ENCODE measurements at regions not wholly inside any gene's neighbourhood (a gene's known extent, or its start where the extent isn't known, plus 50 kb on each side); places are given as distances from the start of the nearest gene placed in this dataset.
"Not testable (repeated sequence)": the region's sequence is repeated elsewhere in the genome, so short reads cannot be mapped to it uniquely, and the experiment has no call there.

GRCh38 chr10:59043358-59043757 is 133.1 kb upstream of the PHYHIPL start:
- DNase-seq (ENCODE audit: low spot score) = not testable (repeated sequence)

DNA sequence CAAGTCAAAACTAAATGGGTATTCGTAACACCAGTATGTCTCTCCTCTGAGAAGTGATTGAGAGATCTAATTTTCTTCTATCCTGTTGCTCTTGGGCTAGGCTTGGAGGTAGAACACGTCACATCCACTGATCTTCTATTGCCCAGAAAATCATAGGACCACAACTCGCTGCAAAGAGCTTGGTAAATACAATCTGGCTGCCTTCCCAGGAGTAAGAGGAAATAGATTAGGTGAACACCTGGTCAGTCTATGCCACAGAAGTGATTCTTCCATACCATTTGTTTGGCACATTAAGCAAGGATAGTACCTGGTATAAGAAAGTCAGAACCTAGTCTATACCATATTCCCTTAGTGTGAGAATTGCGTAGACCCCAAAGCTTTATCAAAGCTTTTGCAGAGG is 129.3 kb upstream of the PHYHIPL start:
- DNase-seq (ENCODE audit: low spot score) = no peak

DNA sequence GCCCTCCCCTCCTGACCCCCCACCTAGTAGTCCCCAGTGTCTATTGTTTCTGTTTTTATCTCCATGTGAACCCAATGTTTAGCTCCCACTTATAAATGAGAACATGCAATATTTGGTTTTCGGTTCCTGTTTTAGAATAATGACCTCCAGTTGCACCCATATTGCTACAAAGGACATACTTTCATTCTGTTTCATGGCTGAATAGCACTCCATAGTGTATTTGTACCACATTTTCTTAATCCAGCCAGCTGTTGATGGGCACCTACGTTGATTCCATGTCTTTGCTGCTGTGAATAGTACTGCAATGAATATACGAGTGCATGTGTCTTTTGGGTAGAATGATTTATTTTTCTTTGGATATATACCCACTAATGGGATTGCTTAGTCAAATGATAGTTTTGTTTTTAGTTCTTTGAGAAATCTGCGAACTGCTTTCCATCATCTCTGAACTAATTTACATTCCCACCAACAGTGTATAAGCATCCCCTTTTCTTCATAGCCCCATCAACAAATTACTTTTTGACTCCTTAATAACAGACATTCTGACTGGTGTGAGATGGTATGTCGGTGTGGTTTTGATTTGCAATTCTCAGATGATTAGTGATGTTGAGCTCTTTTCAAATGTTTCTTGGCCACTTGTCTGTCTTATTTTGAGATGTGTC is 128.4 kb upstream of the PHYHIPL start:
- no peak for DNase-seq (ENCODE audit: low spot score)

GRCh38 chr10:59053502-59053901 is 122.9 kb upstream of the PHYHIPL start:
- not testable (repeated sequence) for DNase-seq (ENCODE audit: low spot score)

- no peak for DNase-seq (ENCODE audit: low spot score)
These were observed 121.4 kb upstream of the PHYHIPL start for GRCh38 chr10:59055045-59055444.

DNA sequence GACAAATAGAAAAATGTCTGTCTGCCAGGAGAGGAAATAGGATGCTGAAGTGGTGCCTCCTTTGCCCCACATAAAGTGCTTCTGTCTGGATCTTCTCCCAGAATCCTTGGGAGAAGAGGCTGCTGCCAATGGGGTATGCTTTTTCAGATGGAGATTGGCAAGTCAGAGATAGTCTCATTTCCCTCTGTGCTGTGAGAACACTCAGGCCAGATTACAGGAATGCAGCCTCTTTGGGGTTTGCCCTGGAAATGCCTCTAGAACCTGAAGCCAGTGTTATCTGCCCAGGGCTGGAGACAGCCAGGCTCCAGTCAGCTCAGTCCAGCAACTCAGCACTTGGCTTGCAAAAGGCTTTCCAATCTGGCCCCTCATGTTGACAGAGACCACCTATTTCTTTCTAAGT is 119.1 kb upstream of the PHYHIPL start:
- DNase-seq (ENCODE audit: low spot score) = no peak

DNA sequence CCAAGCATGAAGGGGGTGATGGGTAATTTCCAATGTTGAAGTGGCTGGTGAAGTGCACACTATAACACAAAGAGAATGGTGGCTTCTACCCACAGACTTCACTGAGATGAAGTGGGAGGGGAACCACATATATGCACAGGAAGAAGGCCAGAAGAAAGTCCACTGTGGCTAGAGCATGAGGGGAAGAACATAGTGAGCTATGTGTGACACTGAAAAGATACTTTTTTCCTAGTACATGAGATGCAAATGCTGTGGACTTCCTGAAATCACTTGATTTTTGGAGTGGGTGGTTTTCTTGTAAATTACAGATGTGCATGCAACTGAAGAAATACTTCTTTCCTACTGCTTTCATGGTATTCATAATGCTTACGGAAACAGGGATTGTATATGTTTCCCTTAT is 115.6 kb upstream of the PHYHIPL start:
- DNase-seq (ENCODE audit: low spot score) = no peak

DNA sequence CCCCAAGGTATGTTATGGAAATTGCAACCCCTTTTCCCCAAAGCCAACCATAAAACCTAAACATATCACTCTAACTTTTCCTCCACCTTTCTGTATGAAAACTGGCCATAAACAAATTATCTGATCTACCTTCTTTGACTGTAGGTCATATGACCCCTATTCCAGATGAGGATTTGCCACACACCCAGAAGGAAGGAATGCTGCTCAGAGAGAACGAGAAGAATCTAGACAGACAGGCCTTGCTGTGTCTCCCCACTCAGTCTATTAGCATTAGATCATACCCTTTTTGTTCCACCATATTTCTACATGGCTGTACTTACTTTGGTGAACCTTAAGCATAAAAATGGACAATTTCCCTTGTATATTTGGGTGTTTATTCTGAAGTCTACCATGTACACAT is 113.0 kb upstream of the PHYHIPL start:
- DNase-seq (ENCODE audit: low spot score) = no peak

- no peak for DNase-seq (ENCODE audit: low spot score)
These were observed 112.3 kb upstream of the PHYHIPL start for GRCh38 chr10:59064080-59064692.

GRCh38 chr10:59064759-59065539 is 111.5 kb upstream of the PHYHIPL start:
- DNase-seq (ENCODE audit: low spot score) = no peak

DNA sequence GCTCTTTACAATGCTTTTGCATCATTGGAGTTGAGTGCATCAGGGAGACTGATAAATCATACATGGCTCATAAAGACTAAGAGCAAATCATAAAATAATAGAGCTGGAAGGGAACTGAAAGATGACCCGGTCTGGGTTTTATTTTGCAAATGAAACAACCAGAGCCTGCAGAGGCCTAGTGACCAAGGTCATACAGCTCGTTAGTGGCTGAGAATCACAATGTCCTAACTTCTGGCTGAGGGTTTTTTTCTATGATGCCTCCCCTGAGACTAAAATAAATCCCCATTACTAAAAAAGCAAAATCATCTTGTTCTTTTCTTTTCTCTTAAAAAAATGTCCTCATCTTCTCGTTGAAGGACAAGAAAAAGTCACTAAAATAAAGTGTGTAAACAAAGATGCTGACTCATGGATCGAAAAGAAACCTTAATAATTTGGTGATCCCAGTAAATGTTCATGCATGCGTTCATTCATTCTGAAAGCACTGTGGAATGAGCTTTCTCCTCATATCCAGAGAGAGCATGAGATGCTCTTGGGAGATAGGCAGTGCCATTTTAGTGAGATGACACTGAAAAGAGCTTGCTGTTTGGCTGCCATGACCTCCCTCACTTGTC is 107.8 kb upstream of the PHYHIPL start:
- no peak for DNase-seq (ENCODE audit: low spot score)

- no peak for DNase-seq (ENCODE audit: low spot score)
These were observed 104.4 kb upstream of the PHYHIPL start for GRCh38 chr10:59072038-59072437.

- DNase-seq (ENCODE audit: low spot score) = no peak
These were observed 102.9 kb upstream of the PHYHIPL start for GRCh38 chr10:59073456-59074053.

DNA sequence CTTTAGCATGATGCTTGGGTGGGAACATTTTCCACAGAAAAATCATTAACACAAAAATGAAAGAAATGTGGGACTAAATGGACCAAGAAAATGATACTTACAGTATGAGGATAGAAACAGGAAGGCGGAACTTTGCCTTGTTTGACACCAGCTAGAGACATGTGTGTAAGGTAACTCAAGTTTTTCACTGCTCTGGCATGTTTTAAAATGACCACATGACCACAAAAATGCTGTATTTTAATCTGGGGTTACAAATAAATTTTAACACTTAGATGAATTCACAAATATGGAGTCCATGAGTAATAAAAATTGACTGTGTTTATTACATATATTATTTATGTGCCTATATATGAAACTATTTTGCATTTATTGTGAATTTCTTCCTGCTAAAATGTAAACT is 100.9 kb upstream of the PHYHIPL start:
- DNase-seq (ENCODE audit: low spot score) = no peak

DNA sequence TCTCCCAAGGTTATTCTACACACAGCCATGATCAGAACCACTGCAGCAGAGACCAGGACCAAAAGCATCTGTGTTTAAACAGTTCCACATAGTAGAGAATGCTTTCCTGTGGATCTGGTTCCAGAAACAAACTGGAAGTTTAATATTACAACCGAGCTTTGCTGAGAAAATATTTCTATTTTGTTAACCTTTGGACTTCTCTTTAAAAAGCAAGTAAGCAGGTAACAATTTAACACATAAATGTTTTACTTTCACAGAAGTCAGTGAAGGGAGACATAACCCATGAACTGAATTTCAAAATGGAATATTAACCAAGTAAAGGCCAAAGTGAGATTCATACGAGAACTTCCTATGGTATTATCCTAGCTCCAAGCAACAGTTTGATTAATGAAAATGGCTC is 98.6 kb upstream of the PHYHIPL start:
- no peak for DNase-seq (ENCODE audit: low spot score)

- no peak for DNase-seq (ENCODE audit: low spot score)
These were observed 97.5 kb upstream of the PHYHIPL start for GRCh38 chr10:59078978-59079377.

DNA sequence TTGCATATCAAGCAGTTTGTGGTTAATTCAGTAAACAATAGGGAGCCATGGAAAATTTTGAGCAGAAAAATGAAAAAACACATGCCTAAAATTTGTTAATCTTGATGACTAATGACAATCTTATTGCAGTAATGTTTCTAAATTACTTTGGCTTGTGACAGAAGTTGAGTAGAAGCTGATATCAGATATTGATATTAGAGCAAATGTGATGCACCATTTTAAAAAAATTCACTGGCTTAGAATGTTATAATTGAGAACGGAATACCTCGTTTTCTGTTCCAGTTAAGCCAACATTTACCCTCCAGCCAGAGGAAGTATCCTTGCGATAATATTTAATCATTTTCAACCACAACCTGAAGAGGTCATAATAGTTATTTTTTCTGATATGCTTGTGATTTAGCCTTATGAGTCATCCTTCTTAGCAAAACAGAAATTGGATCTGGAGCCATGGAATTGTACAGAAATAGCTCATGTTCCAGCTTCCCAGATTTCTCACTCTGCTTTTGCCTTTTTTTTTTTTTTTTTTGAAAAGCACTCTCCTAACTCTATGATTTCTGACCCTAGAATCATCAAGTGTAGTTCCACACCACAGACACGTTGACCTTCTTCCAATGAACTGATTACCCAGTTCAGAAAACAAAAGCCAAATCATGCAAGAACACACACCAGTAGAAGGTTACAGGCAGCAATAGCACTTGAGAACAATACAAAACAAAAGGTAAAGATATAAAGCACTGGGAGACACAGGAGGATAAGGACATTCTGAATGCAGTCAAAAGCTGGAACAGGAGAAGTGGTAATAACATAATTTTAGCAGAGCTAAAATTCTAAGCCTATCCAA is 96.8 kb upstream of the PHYHIPL start:
- DNase-seq (ENCODE audit: low spot score) = no peak

DNA sequence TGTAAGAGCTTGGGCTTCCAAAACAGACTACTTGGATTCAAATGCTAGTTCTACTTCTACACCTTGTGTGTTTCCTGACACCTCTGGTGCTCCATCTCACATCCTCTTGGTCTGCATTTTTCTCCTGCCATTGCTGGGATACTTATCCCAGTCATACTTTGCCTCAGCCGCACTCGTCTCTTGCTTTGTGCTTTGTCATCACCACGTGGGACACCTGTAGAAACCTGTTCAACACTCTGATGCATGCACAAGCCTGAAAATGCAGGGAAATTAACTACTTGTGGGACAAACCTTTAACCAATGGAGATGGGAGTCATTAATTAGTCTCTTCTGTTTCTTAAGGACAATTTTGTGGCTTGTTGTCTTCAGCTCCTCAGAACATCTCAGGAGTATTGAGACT is 94.2 kb upstream of the PHYHIPL start:
- no peak for DNase-seq (ENCODE audit: low spot score)

GRCh38 chr10:59085054-59085453 is 91.4 kb upstream of the PHYHIPL start:
- DNase-seq (ENCODE audit: low spot score) = no peak

DNA sequence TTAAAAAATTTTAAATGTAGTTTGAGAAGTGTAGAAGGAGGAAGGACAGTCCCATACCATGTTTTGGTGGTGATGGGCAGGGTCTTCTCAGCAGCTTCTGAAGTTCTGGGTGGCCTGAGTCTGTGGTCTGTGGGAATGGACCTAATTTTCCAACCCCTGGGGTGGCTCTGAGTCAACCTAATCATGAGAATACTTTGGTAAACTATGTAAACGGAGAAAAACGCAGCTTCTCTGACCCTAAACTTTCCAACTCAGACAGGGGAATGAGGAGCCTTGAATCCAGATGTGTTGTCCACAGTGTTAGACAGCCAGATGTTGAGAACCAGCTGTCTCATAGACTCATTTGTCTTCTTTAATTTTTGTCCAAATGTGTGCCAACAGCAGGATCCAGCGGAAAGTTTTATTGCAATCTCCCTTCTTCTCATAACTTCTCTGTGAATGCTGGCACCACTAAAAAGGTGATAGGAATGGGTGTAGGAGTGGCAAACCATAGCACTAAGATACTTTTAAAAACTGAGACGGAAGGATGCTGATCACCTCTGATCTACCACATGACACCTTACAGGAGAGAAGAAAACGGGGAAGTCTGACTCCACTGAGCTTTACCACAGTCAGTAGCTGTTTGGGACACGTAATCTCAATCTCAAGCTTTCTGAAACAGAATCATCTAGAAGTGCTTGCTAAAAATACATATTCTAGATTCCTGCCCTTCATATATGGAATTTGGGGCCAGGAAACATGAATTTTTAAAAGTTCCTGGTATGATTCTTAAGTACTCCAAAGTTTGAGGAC is 90.5 kb upstream of the PHYHIPL start:
- DNase-seq (ENCODE audit: low spot score) = no peak

DNA sequence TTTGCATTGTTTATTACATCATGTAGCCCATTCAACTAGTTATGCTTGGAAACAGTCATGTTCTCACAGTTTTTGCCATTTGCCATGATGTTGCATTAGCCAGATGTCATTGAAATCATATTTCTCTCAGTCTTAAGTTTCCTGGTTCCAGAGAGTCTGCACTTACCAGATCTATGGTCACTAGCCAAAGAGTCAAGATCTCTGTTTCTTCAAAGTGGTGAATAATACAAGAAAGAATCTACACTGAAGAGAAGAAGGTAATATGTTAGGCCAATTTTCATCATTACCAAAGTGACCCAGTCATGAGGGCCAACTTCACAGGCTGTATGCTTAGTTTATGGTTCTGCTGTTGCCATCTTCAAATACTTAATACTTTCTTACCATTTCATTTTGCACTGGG is 89.0 kb upstream of the PHYHIPL start:
- DNase-seq (ENCODE audit: low spot score) = no peak

Measured in left forelimb (tissue), 1 donor.